GM23338 (cell line): ENCODE measurements at regions not wholly inside any gene's neighbourhood (a gene's known extent, or its start where the extent isn't known, plus 50 kb on each side); places are given as distances from the start of the nearest gene placed in this dataset.

Source experiments
- CTCF ChIP-seq, 2 experiments: fragments of 200-600 bp in 1 of 2; sonication (generic) in 1 of 2; conservative IDR thresholded peaks; 2 replicates each; pipeline versions ENCODE4 v1.5.1 to v1.6.1; 2016 to 2017; ENCODE audit warnings: antibody characterized with exemption in 2 of 2, low read depth in 2 of 2, mild to moderate bottlenecking in 2 of 2, moderate library complexity in 1 of 2
- ETS1 ChIP-seq: IDR thresholded peaks from 2 replicates; pipeline ENCODE4 v1.6.1; 2016; ENCODE audit warnings: antibody characterized with exemption
- EZH2 ChIP-seq: fragments of 200-600 bp; sonication (generic); IDR thresholded peaks from one replicate; pipeline ENCODE4 v1.8.0; 2017; ENCODE audit warnings: antibody characterized with exemption, mild to moderate bottlenecking, low read depth; ENCODE audit not compliant: unreplicated experiment
- EZH2phosphoT487 ChIP-seq: fragments of 200-600 bp; sonication (generic); IDR thresholded peaks from one replicate; pipeline ENCODE4 v1.8.1; 2018; ENCODE audit warnings: antibody characterized with exemption; ENCODE audit not compliant: unreplicated experiment
- REST ChIP-seq: IDR thresholded peaks from one replicate; pipeline ENCODE4 v1.6.1; 2018; ENCODE audit warnings: antibody characterized with exemption; ENCODE audit not compliant: unreplicated experiment
- STAT1 ChIP-seq: IDR thresholded peaks from one replicate; pipeline ENCODE4 v1.6.1; 2016; ENCODE audit warnings: antibody characterized with exemption; ENCODE audit not compliant: unreplicated experiment
- ZNF114 ChIP-seq: fragments of 250-450 bp; sonication (Bioruptor Pico); IDR thresholded peaks from 2 replicates; pipeline ENCODE4 v1.5.0; 2020; ENCODE audit warnings: mild to moderate bottlenecking, moderate library complexity
- ZNF331 ChIP-seq: fragments of 250-450 bp; sonication (Bioruptor Pico); IDR thresholded peaks from 2 replicates; pipeline ENCODE4 v1.5.0; 2020; ENCODE audit warnings: low read depth, mild to moderate bottlenecking, moderate library complexity

- TF ChIP-seq CTCF (conservative IDR thresholded peaks at IDR 0.05; ENCODE audit: low read depth in 2 of 2) (no peak), EZH2phosphoT487 (no peak), EZH2 (no peak), STAT1 (no peak), ZNF331 (no peak), ZNF114 (CRISPR knock-in tag) (no peak), REST (no peak), ETS1 (no peak)
Measured at GRCh38 chrX:6857749-6858148, 289.8 kb upstream of the STS start.
